PC-9 (cell line): ENCODE measurements at regions not wholly inside any gene's neighbourhood (a gene's known extent, or its start where the extent isn't known, plus 50 kb on each side); places are given as distances from the start of the nearest gene placed in this dataset.

ENCODE experiments used
- BruUV-seq: library from RNA; stranded (reverse); fragments of 400-500 nt; replicated peaks from 2 replicates; lab custom pipeline; 2021; lab: Mats Ljungman, UMichigan
- CTCF ChIA-PET: fragments of 300-600 bp; sonication (Branson Sonifier 250); formaldehyde crosslinking; loops from one replicate; lab custom pipeline; 2022; ENCODE audit warnings: antibody characterized with exemption; lab: Charles Lee
- POLR2A ChIA-PET: fragments of 300-600 bp; sonication (Branson Sonifier 250); formaldehyde crosslinking; loops from one replicate; lab custom pipeline; 2022; ENCODE audit warnings: antibody characterized with exemption; ENCODE audit not compliant: unreplicated experiment; lab: Charles Lee
- DNase-seq, 2 experiments: peaks; one replicate each; pipeline versions ENCODE4 v3.0.0 to v3.0.0-alpha.2; 2015 to 2022; ENCODE audit warnings: mixed read lengths in 1 of 2
- H2AFZ ChIP-seq: fragments of 200-600 bp; sonication (generic); 2 replicates; pipeline ENCODE4 v1.8.1; 2017; ENCODE audit warnings: antibody characterized with exemption
- H3F3A ChIP-seq: fragments of 200-600 bp; sonication (generic); 2 replicates; pipeline ENCODE4 v1.8.1; 2017; ENCODE audit warnings: antibody characterized with exemption, mild to moderate bottlenecking, low read depth; ENCODE audit not compliant: insufficient read depth
- H3K27ac ChIP-seq: fragments of 200-600 bp; sonication (generic); 2 replicates; pipeline ENCODE4 v1.6.1; 2016; ENCODE audit warnings: mixed run types
- H3K27me3 ChIP-seq: fragments of 200-600 bp; sonication (generic); 2 replicates; pipeline ENCODE4 v1.6.1; 2016; ENCODE audit warnings: low read depth, mixed run types; ENCODE audit not compliant: insufficient read depth
- H3K36me3 ChIP-seq: fragments of 200-600 bp; sonication (generic); 2 replicates; pipeline ENCODE4 v1.6.1; 2016; ENCODE audit warnings: low read depth, mixed run types
- H3K4me1 ChIP-seq: fragments of 200-600 bp; sonication (generic); replicated peaks from 2 replicates; pipeline ENCODE4 v1.6.1; 2016; ENCODE audit warnings: mixed run types; ENCODE audit not compliant: insufficient read depth
- H3K4me2 ChIP-seq: fragments of 200-600 bp; sonication (generic); 2 replicates; pipeline ENCODE4 v1.6.1; 2017; ENCODE audit warnings: mixed run types
- H3K4me3 ChIP-seq: fragments of 200-600 bp; sonication (generic); 2 replicates; pipeline ENCODE4 v1.6.1; 2016; ENCODE audit warnings: mixed run types
- H3K79me2 ChIP-seq: fragments of 200-600 bp; sonication (generic); 2 replicates; pipeline ENCODE4 v1.6.1; 2017; ENCODE audit warnings: low read depth, mixed run types
- H3K9me2 ChIP-seq: fragments of 200-600 bp; sonication (generic); 2 replicates; pipeline ENCODE4 v1.8.1; 2017; ENCODE audit warnings: mild to moderate bottlenecking; ENCODE audit not compliant: insufficient read depth
- H3K9me3 ChIP-seq: fragments of 200-600 bp; sonication (generic); 2 replicates; pipeline ENCODE4 v1.8.1; 2016; ENCODE audit warnings: low read depth; ENCODE audit not compliant: insufficient read depth
- H4K20me1 ChIP-seq: fragments of 200-600 bp; sonication (generic); 2 replicates; pipeline ENCODE4 v1.8.1; 2017; ENCODE audit not compliant: insufficient read depth
- EZH2 ChIP-seq: fragments of 200-600 bp; sonication (generic); IDR thresholded peaks from 2 replicates; pipeline ENCODE4 v1.8.0; 2017; ENCODE audit warnings: antibody characterized with exemption, low read depth
- intact Hi-C: fragments of 100-400 bp; cut with micrococcal nuclease; formaldehyde crosslinking; loops from one replicate; pipeline ENCODE4 v1.10.0; 2022; ENCODE audit not compliant: unreplicated experiment
- TF ChIP-seq, protein P1 (sequence below): fragments of 200-600 bp; sonication (generic); conservative IDR thresholded peaks from 2 replicates; pipeline ENCODE4 v1.6.1; 2017; ENCODE audit warnings: mixed run types, antibody characterized with exemption, mild to moderate bottlenecking, moderate library complexity

- no peak overlapping the region for H2AFZ ChIP-seq
- H3K36me3 ChIP-seq = no peaks in the 10 kb centered on the region
- no peaks in the 10 kb centered on the region for H3K79me2 ChIP-seq
- TF ChIP-seq EZH2 = no peak
- TF ChIP-seq, protein P1, sequence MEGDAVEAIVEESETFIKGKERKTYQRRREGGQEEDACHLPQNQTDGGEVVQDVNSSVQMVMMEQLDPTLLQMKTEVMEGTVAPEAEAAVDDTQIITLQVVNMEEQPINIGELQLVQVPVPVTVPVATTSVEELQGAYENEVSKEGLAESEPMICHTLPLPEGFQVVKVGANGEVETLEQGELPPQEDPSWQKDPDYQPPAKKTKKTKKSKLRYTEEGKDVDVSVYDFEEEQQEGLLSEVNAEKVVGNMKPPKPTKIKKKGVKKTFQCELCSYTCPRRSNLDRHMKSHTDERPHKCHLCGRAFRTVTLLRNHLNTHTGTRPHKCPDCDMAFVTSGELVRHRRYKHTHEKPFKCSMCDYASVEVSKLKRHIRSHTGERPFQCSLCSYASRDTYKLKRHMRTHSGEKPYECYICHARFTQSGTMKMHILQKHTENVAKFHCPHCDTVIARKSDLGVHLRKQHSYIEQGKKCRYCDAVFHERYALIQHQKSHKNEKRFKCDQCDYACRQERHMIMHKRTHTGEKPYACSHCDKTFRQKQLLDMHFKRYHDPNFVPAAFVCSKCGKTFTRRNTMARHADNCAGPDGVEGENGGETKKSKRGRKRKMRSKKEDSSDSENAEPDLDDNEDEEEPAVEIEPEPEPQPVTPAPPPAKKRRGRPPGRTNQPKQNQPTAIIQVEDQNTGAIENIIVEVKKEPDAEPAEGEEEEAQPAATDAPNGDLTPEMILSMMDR = no peak
- H3K4me1 ChIP-seq = no peaks in the 10 kb centered on the region
- no peak overlapping the region for H3K27ac ChIP-seq
- no peak overlapping the region for H3K4me2 ChIP-seq
- intact Hi-C loops = no loop called here
- no peak for DNase-seq
- no peaks in the 10 kb centered on the region for H3K9me3 ChIP-seq
- BruUV-seq = no TSS peak
- H3K27me3 ChIP-seq = peaks cover 96% of the 10 kb centered on the region
- CTCF ChIA-PET = no interaction called here
- no peaks in the 10 kb centered on the region for H3F3A ChIP-seq
- no peaks in the 10 kb centered on the region for H4K20me1 ChIP-seq
- no peak overlapping the region for H3K4me3 ChIP-seq
- POLR2A ChIA-PET = no interaction called here
- no peaks in the 10 kb centered on the region for H3K9me2 ChIP-seq
Measured at GRCh38 chr1:4024811-4025210, 124.7 kb upstream of the C1orf174 start.

DNA sequence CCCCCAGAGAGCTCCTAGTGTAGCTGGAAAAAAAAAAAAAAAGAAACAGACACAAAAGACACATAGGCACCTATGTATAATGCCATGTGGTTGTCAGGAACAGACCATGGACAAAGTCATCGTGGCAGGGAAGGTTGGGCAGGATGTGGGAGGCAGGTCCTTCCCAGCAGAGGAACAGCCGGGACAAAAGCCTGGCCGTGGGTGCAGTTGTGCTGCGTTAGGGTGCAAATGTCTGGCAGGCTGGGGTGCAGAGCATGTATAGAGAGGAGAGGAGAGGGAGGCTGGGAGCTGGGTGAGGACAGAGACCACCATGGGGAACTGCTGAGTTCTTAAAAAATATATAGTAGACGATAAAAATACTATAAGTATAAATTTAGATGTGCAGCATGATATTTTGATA is 125.7 kb upstream of the C1orf174 start:
- no peaks in the 10 kb centered on the region for H3K36me3 ChIP-seq
- no peaks in the 10 kb centered on the region for H3K4me1 ChIP-seq
- no peaks in the 10 kb centered on the region for H3F3A ChIP-seq
- no peaks in the 10 kb centered on the region for H3K9me3 ChIP-seq
- no peak for DNase-seq
- no peak overlapping the region for H3K4me2 ChIP-seq
- no peaks in the 10 kb centered on the region for H4K20me1 ChIP-seq
- H3K79me2 ChIP-seq = no peaks in the 10 kb centered on the region
- H3K9me2 ChIP-seq = no peaks in the 10 kb centered on the region
- H2AFZ ChIP-seq = no peak overlapping the region
- no peak overlapping the region for H3K4me3 ChIP-seq
- intact Hi-C loops = no loop called here
- CTCF ChIA-PET = no interaction called here
- TF ChIP-seq EZH2 = no peak
- TF ChIP-seq, protein P1 = no peak
- H3K27ac ChIP-seq = no peak overlapping the region
- POLR2A ChIA-PET = no interaction called here
- peaks cover 94% of the 10 kb centered on the region for H3K27me3 ChIP-seq
- no TSS peak for BruUV-seq

- TF ChIP-seq, protein P1 = no peak
- TF ChIP-seq EZH2 = no peak
- H3K4me2 ChIP-seq = no peak overlapping the region
- H3K9me2 ChIP-seq = no peaks in the 10 kb centered on the region
- peaks cover 94% of the 10 kb centered on the region for H3K27me3 ChIP-seq
- H3K36me3 ChIP-seq = no peaks in the 10 kb centered on the region
- no peaks in the 10 kb centered on the region for H3K9me3 ChIP-seq
- BruUV-seq = no TSS peak
- no peak for DNase-seq
- no peak overlapping the region for H3K4me3 ChIP-seq
- no peak overlapping the region for H2AFZ ChIP-seq
- H3K4me1 ChIP-seq = no peaks in the 10 kb centered on the region
- ChIA-PET POLR2A (no interaction called here), CTCF (no interaction called here)
- intact Hi-C loops = no loop called here
- no peaks in the 10 kb centered on the region for H3F3A ChIP-seq
- H4K20me1 ChIP-seq = no peaks in the 10 kb centered on the region
- no peak overlapping the region for H3K27ac ChIP-seq
- H3K79me2 ChIP-seq = no peaks in the 10 kb centered on the region
Measured at GRCh38 chr1:4027008-4027407, 126.9 kb upstream of the C1orf174 start.
